ENCODE measurements at regions not wholly inside any gene's neighbourhood (a gene's known extent, or its start where the extent isn't known, plus 50 kb on each side); places are given as distances from the start of the nearest gene placed in this dataset.

GRCh38 chr2:128523457-128523856, 204.8 kb upstream of the HS6ST1 start:
- no peak for DNase-seq (ENCODE audit: low read depth in 1 of 2, low spot score in 1 of 2)

- no peak for DNase-seq (ENCODE audit: low read depth in 1 of 2, low spot score in 1 of 2)
Observed at GRCh38 chr2:128524183-128524582, 205.5 kb upstream of the HS6ST1 start.

DNA sequence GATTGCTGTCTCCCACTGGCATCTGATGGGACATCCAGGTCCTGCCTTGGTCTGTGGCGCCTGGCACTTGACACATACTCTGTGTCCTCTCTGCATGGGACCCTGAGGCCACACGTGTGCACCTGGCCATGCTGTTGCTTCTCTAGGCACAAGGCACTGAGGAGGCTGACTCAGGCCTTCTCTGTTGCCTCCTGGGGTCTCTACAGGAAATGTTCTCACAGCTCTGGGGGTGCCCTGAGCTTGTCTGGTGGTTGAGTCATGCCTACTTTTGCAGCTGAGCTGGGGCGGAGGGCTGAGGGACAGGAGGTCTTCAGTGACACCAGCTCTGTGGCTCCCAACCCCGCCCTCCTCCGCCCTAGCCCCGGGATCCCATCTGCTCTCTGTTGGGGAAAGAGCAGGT, 207.0 kb upstream of the HS6ST1 start:
- DNase-seq (ENCODE audit: low read depth in 1 of 2, low spot score in 1 of 2), result no peak

DNA sequence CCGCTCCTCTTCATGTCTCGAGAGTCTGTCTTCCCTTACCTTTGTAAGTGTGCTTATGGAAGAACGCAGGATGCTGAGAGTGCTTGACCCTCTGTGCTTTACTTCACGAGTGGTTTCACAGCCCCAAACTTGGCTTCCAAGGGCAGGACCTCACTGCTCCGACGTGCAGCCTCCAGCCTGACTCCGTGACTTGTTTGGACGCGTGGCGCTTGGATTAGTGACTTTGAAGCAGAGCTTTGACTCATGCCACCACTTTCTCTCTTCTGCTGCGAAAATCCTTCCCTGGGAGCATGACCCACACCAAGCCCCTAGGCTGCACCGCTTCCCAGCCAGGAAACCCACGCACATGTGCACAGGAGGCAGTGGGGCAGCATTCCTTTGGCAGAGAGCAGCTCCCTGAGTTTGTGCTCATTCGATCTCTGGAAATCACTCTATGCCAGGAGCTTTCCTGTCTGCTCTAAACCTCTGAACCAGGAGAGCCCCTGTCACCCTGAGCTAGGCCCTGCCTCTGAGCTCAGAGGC, 207.8 kb upstream of the HS6ST1 start:
- DNase-seq (ENCODE audit: low read depth in 1 of 2, low spot score in 1 of 2), result no peak

- no peak for DNase-seq (ENCODE audit: low read depth in 1 of 2, low spot score in 1 of 2)
Observed at GRCh38 chr2:128528133-128528532, 209.5 kb upstream of the HS6ST1 start.

DNA sequence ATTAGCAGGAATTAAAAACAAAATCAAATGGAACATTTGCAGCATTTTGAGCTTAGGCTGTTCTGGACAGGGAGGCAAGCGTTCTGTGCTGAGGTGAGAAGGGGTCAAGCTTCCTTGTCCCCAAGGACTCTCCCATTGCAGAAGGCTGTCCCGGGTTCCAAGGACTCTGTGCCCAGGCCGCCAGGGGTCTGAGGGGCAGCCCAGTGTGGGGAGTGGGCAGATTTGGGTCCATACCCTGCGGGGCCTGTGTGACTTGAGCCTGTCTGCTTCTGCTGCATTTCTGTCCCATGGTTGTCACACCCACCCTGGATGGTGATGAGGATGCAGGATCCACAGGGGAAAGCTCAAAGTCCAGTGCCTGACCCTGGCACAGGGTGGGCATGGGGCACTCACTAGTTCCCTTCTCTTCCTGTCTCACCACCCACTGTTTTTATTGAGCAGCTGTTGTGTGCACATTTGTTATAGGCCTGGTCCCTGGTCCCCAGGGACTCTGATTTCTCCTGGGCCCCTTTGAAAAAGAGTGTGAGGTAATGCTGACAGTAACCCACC, 211.4 kb upstream of the HS6ST1 start:
- no peak for DNase-seq (ENCODE audit: low read depth in 1 of 2, low spot score in 1 of 2)

DNA sequence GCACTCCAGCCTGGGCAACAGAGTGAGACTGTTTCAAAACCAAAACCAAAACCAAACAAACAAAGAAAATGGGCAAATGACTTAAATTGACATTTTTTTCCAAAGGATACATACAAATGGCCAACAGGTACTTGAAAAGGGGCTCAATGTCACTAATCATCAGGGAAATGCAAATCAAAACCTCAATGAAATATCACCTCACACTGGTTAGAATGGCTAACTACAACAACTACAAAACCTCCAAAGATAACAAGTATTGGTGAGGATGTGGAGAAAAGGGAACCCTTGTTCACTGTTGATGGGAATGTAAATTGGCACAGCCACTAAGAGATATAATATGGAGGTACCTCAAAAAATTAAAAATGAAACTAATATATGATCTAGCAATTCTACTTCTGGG, 213.2 kb upstream of the HS6ST1 start:
- DNase-seq (ENCODE audit: low read depth in 1 of 2, low spot score in 1 of 2), result no peak

DNA sequence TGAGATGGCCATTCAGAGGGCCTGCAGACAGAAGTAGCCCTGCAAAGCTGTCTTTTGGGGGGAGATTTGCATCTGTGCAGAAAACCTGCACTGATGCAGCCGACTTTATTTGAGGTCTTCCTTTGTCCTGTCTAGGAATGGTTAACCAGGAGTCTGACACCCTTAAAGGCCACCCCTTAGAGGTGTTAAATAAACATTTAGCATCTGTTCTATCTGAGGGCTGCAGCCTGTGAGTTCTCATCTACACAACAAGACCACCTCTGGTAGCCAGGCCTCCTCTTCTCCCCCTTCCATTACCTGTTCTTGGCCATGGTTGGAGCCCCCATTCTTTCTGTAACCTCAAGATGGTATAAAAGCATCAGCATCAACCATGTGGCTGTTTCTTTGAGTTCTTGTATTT, 214.4 kb upstream of the HS6ST1 start:
- no peak for DNase-seq (ENCODE audit: low read depth in 1 of 2, low spot score in 1 of 2)

- no peak for DNase-seq (ENCODE audit: low read depth in 1 of 2, low spot score in 1 of 2)
Observed at GRCh38 chr2:128534688-128535392, 216.2 kb upstream of the HS6ST1 start.

GRCh38 chr2:128535953-128536352, 217.3 kb upstream of the HS6ST1 start:
- DNase-seq (ENCODE audit: low read depth in 1 of 2, low spot score in 1 of 2), result no peak

DNA sequence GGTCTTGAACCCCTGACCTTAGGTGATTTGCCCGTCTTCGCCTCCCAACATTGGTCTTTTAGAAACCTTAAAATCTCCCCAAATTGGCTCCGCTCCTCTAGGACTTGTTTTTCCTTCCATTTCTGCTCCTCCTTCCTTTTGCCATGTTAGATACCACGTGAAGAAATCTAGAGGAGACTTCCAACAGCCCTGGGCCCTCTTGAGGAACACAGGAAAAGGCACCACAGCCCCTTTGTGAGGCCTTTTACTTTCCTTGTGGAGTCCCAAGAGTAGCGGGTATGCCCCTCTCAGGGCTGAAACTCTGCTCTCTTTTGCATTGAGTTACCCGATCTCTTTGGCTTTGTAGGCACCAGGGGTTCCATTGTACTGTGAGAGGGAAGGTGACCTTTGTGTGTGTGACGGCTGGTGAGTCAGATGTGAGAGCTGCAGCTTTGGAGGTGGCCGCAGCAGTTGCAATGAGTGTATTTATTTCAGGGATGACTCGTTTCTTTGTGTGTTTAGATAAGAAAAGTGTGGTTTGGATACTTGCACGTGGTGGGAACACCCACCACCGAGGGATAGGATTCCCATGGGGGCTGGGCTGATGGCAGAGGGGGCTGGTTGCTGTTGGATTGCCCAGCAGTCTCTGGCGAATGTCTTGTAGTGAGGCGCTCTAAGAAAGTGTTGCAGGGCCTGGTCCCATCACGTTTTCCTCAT, 218.4 kb upstream of the HS6ST1 start:
- no peak for DNase-seq (ENCODE audit: low read depth in 1 of 2, low spot score in 1 of 2)

- no peak for DNase-seq (ENCODE audit: low read depth in 1 of 2, low spot score in 1 of 2)
Observed at GRCh38 chr2:128537646-128538045, 219.0 kb upstream of the HS6ST1 start.

GRCh38 chr2:128538396-128538795, 219.7 kb upstream of the HS6ST1 start:
- no peak for DNase-seq (ENCODE audit: low read depth in 1 of 2, low spot score in 1 of 2)

GRCh38 chr2:128540670-128541069, 222.0 kb upstream of the HS6ST1 start:
- DNase-seq (ENCODE audit: low read depth in 1 of 2, low spot score in 1 of 2), result no peak

DNA sequence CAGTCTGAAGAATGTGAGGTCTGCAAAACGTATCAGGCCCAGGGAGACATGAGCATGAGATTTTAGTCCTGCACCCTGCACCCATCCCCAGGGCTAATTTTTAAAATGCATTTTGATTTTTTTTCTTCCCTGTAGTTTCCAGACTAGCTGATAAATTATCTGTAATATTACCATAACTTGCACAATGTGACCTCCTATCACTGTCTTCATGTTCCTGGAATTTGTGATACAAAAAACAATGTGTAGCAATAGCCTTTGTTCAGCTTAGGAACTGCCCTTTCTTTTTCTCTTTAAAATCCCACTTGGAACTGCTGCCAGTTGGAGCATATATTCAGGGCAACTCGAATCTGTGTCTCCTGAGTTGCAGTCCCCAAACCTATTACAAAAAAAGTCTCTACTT, 222.8 kb upstream of the HS6ST1 start:
- no peak for DNase-seq (ENCODE audit: low read depth in 1 of 2, low spot score in 1 of 2)

- no peak for DNase-seq (ENCODE audit: low read depth in 1 of 2, low spot score in 1 of 2)
Observed at GRCh38 chr2:128543036-128543435, 224.4 kb upstream of the HS6ST1 start.

GRCh38 chr2:128543646-128544045, 225.0 kb upstream of the HS6ST1 start:
- DNase-seq (ENCODE audit: low read depth in 1 of 2, low spot score in 1 of 2), result no peak

GRCh38 chr2:128544321-128545037, 225.8 kb upstream of the HS6ST1 start:
- DNase-seq (ENCODE audit: low read depth in 1 of 2, low spot score in 1 of 2), result no peak

GRCh38 chr2:128545085-128545484, 226.4 kb upstream of the HS6ST1 start:
- DNase-seq (ENCODE audit: low read depth in 1 of 2, low spot score in 1 of 2), result no peak

- DNase-seq (ENCODE audit: low read depth in 1 of 2, low spot score in 1 of 2), result no peak
Observed at GRCh38 chr2:128545829-128546228, 227.2 kb upstream of the HS6ST1 start.

- no peak for DNase-seq (ENCODE audit: low read depth in 1 of 2, low spot score in 1 of 2)
Observed at GRCh38 chr2:128547667-128548066, 229.0 kb upstream of the HS6ST1 start.

GRCh38 chr2:128548461-128548891, 229.8 kb upstream of the HS6ST1 start:
- no peak for DNase-seq (ENCODE audit: low read depth in 1 of 2, low spot score in 1 of 2)
